HG03457 (cell line): ENCODE measurements at regions not wholly inside any gene's neighbourhood (a gene's known extent, or its start where the extent isn't known, plus 50 kb on each side); places are given as distances from the start of the nearest gene placed in this dataset.

Experiments
- ATAC-seq: cut with Tn5 transposase; IDR thresholded peaks from one replicate; pipeline ENCODE4 v1.9.1; 2021; ENCODE audit warnings: moderate number of reproducible peaks; ENCODE audit not compliant: unreplicated experiment

DNA sequence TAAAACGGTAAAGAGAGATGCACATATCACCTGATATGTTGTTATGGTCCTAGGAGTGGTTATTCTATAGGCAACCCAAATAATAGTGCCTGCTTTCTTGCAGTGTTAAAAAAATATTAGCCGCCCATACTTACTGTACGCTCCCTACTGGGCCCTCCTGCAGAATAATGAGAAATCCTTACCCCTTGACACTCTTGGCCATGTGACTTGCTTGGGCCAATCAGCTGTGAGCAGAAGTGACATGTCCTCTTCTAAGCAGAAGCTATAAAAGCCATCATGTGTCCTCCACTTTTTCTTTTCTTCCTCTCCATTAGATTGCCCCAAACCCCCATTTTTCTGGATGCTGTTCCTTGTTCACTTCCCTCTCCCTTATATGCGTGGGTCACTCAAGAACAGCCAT lies 90.5 kb upstream of the SPRED2 start:
- no peak for ATAC-seq

DNA sequence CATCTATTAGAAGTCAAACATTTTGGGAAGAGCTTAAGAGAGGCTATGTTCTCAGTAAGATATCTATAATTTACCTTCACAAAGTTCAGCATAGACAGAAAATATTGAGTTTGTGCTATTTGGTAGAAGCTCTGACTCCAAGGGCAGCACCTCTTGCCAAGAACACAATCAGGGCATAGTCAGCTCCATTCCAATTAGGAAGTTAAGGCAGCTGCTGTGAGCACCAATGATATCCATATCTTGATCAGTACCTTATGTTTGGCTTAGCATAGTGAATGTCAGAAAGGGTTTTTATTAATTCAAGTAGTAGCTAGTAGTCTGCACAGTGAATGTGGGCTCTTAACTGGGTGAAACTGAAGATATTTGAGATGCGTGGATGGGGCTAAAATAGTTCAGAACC lies 86.4 kb upstream of the SPRED2 start:
- ATAC-seq: no peak

DNA sequence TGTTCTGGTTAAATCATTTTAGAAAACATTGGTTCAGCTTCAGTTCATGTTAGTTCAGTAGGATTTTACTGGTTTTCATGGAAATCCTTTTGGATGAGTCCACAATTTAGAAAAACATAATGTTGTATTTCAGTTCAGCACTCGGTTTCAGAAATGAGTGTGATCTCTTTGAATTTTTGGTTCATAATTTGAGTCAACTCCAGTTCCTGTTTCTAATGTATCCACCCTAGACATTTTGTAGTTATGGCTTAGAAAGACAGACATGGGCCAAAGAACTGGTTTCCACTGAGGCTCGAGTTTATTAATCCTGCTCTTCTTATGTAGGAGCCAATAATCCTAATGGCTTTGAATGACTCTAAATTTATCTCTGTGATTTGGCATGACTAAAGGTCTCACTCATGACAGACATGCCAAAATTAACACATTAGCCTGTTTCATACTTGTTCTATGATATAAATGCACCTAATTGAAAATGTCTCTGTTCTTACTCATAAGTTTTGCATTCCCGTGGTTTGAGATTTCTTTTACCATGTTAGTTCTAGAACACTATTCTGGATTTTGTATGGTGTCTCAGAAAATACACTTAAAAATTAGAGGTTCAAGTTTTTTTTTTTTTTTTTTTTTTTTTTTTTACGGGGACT lies 82.3 kb upstream of the SPRED2 start:
- no peak for ATAC-seq

DNA sequence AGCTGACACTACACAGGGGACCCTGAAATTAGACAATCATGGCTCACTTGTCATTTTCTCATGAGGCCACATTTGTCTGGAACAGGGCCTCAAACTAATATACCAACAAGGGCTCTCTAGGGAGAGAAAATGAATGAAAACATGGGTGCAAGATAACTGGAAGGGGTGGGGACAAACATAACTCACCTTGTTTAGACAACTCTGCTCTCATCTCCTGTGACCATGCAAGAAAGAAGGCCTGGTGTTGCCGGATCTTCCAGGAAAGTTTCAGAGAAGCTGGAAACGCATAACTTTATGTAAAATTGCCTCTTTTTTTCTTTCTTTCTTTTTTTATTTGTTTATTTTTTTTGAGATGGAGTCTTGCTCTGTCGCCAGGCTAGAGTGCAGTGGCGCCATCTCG lies 80.4 kb upstream of the SPRED2 start:
- ATAC-seq: no peak

DNA sequence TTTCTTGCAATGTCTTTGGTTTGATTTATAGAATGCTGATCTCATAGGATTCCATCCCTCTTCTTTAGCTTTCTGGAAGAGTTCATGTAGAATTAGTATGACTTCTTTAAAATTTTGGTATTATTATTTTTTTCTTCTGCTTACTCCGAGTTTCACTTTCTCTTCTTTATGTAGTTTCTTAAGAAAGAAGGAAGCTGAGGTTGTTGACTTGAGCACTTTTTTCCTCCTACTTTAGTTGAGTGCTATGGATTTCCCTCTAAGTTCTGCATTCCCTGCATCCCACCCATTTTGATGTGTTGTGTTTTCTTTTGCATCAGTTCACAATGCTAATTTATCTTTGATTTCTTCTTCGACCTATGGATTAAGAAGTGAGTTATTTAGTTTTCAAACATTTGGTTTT lies 78.9 kb upstream of the SPRED2 start:
- no peak for ATAC-seq

DNA sequence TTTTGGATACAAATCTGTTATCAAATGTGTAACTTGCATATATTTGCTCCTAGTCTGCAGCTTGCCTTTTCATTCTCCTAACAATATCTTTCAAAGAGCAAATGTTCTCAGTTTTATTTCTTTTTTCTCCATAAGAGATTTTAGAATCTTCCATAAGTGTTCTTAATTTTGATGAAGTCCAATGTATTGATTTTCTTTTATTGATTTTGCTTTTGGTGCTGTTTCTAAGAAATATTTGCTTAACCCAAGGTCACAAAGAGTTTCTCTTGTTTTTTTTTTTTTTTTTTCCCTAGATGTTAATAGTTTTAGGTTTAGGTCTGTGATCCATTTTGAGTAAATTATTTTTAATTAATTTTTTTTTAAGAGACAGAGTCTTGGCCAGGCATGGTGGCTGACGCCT lies 75.8 kb upstream of the SPRED2 start:
- no peak for ATAC-seq

DNA sequence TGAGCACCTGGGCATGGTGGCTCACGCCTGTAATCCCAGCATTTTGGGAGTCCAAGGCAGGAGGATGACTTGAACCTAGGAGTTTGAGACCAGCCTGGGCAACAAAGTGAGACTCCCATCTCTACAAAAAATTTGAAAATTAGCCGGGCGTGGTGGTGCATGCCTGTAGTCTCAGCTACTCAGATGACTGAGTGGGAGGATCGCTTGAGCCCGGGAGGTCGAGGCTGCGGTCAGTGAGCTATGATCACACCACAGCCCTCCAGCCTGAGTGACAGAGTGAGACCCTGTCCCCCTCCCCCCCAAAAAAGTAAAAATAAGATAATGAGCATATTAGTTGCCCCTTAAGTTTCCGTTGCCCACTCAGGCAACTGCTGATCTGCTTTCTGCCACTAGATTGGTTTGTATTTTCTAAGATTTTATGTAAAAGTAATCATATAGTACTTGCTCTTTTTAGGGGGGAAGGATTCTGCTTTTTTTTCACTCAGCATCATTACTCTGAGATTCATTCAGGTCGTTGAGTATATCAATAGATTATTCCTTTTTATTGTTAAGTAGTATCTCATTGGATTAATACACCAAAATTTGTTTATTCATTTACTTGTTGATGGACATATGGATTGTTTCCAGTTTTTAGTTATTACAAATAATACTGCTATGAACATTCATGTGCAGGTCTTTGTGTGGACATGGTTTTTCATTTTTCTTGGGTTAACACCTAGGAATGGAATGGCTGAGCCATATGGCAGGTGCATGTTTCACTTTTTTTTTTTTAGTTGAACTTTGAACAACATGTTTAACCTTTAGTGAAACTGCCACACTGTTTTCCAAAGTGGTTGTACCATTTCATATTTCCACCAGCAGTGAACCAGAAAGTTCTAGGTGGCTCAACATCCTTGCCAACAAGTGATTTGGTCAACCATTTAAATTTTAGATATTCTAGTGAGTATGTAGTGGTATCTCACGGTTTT lies 75.0 kb upstream of the SPRED2 start:
- no peak for ATAC-seq

DNA sequence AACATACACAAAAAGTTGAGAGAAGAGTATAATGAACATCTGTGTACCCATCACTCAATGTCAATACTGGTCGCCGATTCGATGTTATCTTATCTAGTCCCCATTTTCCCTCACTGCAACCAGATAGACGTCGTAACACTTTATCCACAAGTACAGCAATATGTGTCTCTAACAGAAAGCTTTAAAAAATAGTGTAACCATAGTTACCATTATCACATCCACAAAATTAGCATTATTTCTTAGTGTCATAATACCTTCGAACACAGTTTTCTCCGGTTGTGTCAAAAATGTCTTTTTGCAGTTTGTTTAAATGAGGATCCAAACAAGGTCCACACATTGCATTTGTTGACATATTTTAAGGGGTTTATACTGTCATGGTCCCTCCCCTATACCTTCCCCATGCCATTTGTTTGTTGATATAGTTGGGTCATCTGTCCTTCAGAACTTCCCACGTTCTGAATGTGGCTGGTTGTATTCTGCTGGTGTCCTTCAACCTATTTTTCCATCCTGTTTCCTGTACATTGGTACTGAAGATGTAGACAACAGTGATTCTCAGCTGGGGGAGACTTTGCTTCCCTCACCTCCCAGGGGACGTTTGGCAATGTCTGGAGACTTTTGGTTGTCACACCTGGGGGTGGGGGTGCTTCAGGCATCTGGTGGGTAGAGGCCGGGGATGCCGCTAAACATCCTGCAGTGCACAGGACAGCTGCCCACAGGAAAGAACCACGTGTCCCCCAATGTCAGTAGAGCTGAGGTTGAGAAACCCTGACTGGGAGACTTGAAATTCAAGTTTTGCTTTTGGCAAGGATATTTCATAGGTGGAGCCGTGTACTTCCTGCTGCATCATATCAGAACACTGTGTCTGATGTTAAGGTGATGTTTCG lies 72.7 kb upstream of the SPRED2 start:
- ATAC-seq: no peak

DNA sequence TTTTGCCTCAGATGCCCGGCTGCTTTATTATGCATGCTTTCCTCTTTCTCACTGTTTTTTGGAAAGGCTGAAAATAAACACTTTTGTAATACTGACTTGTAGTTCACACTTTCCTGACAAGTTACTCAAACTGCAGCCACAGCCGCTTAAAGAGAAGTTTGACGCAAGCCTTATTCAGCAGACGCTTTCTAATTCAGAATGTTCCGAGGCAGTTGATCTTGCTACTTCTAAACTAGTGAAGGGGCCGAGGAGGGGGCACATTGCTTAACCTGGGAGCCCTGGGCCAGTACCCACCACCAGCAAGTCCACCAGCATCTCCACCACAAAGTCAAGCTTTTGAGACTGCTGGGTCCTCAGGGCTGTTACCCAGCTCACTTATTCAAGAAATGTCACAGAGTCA lies 71.8 kb upstream of the SPRED2 start:
- ATAC-seq: no peak

DNA sequence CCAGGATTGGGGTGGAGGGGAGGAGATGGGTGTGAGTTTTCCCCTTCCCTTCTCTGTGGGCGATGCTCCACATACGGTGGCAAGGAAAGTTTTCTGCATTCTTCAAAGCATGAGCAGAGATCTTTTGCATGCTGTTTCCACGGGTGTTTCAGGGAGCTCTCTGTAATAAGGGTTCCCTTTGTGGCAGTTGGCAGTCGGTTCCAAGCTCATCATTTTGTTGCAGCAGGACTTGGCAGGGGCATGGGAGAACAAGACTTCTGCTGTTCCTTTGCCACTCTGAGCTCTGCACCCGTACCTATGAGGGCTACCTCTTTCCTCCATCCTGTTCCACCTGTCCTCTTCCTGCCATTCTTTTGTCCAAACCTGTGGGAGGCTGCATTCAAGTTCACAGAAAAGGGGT lies 71.3 kb upstream of the SPRED2 start:
- ATAC-seq: no peak

DNA sequence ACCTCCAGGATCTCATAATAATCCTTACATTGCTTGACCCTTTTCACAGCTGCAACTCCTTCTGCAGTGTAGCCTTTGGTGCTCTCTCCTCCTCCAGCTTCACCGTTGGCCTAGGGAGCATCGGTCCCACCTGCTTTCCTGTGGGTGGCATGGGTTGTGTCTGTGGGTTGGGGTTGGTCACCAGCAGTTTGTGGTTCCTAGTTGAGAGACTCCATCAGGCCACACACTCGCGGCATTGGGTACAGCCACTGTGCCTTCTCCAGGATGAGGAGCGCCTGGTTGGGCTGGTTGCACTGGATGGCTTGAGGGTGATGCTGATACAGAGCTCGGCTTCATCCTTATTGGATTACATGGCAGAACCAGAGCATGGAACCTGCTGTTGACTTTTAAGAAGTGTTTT lies 69.4 kb upstream of the SPRED2 start:
- no peak for ATAC-seq

DNA sequence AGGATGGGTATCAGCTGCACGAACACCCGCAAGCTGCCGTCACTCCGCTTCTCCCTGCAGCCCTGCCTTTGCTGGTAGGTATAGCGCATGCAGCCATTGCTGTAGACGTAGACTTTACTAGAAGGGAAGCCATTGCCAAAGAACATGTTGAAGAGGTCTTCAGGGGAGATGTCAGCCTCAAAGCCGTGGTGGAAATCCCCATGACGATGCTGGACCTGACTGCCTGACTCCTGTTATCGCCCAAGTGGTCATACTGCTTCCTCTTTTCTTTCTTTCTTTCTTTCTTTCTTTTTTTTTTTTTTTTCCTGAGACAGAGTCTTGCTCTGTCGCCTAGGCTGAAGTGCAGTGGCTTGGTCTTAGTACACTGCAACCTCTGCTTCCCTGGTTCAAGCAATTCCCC lies 68.7 kb upstream of the SPRED2 start:
- no peak for ATAC-seq

DNA sequence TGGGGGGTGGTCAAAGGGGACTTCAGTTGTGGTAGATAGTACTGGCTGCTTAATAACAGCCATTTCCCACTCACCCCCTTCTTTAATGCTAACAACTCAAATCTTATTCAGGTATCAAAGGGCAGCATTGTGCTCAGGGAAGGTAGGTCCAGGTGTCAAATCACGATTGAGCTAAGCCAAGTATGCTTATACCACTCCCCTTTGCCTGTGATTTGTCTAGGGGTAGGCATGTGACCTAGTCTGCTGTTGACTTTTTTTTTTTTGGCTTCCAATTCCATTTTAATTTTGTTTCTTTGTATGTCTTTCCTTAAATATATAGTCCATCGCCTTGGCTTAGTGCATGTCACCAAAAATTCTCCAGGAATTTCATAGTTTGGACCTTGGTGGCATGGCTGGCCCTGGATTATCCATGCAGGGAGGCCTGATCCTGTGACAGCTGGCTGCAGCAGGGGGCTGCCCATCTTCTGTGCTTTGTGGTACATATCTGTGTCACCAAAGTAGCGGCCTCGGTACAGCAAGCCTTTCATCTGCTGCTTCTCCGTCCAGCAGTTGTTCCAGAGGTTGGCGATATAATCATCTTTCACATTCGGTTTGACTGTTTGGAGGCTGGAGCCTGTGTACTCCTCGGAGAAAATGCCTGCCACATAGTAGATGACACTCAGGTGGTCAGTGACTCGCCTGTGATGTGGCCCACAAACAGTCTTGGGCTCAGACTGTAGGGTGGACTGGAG lies 68.1 kb upstream of the SPRED2 start:
- ATAC-seq: no peak

DNA sequence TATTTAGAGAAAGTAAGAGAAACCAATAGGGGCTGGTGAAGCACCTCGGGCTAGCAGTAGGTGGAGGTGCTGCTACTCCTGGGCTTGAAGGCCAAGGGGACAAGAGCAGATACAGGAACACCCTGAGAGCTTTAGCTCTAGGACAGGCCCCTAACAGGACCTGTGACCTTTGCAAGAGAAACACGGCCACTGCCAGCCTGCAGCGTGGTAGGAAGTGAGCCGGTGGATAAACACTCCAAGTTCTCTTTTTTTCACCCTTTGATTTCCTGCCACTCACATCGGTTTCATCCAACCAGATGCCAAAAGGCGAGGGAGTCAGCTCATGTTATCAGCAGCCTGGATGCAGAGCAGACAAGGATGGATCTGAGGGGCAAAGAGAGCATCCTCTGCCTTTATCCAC lies 66.8 kb upstream of the SPRED2 start:
- ATAC-seq: no peak

DNA sequence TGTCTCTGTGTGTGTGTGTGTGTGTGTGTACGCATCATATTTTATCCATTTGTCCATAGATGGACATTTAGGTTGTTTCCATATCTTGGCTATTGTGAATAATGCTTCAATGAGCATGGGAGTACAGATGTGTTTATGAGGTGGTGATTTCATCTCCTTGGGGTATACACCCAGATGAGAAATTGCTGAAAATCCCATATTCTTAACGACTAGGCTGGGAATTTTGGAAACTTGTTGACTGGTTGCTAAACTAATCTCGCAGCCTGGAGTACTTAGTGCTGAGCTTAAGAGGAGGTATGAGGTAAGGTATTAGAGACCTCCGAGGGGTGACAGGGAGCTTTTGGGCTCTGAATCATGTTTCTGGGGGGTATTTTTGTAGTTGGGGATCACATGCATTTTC lies 66.0 kb upstream of the SPRED2 start:
- no peak for ATAC-seq

DNA sequence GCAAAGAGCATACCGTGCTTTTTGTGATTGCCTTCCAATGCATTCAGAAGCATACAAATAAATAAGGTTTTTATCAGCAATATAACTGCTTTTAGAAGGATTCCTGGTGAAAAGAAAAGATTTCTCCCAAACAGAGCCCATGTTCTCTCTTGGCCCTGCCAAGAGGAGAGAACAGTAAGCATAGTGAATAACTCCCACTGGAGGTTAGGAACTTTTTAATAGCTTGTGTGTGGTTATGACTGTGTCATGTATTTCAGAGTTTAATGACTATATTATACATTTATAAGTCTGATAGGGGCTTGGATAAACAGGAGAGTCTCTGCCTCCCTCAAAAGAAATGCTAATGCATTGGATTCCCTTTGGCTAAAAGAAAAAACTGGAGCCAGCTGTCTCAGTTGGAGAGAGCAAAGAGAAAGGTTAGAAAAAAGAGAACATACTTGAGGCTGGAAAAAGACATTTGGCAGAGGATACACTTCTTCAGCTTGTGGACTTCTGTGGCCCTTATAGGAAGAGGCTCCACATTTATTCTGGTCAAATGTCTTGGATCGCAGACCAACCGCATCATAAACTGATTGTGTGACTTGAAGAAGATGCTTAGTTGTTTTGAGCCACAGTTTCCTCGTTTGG lies 63.0 kb upstream of the SPRED2 start:
- no peak for ATAC-seq

DNA sequence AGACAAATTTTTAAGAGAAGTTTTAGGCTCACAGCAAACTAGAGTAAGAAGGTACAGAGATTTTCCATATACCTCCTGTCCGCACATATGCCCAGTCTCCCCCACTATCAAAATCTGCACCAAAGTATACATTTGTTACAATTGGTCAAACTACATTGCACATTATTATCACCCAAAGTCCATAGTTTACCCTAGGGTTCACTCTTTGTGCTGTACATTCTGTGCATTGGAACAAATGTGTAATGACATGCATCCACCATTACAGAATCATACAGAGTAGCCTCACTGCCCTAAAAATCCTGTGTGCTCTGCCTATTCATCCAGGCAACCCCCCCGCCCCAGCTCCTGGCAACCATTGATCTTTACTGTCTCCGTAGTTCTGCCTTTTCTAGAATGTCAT lies 61.7 kb upstream of the SPRED2 start:
- no peak for ATAC-seq

DNA sequence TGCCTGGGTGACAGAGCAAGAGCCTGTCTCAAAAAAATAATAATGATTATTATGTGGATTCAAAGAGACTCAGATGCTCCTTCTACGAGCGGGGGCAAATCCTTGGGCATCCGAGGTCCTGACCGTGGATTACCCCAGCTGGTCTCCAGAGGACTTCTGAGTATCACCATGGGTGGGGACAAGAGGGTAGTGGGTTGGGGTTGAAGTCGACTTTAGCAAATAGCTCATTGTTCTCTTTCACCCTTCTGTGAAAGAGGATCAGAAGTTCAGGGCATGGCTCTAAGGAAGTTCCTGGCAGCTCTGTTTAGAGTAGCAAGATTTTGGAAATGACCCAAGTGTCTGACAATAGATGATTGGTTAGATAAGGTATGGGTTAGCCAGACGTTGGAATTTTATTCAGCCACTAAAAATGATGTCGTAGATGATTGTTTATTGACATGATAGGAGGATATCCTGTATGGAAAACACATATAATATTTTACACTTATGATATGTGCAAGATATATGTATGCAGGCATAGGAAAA lies 59.0 kb upstream of the SPRED2 start:
- ATAC-seq: no peak

DNA sequence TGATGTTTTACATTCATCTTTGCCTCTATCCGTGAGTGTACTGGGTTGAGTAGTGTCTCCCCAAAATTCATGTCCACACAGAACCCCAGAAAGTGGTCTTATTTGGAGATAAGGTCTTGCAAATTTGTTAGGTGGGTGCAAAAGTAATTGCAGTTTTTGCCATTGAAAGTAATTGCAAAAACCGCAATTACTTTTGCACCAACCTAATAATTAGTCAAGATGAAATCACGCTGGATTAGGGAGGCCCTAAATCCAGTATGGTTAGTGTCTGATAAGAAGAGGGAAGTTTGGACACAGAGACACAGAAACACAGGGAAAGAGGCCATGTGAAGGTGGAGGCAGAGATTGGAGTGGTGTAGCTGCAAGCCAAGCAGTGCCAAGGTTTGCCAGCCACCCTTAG lies 57.8 kb upstream of the SPRED2 start:
- ATAC-seq: no peak

DNA sequence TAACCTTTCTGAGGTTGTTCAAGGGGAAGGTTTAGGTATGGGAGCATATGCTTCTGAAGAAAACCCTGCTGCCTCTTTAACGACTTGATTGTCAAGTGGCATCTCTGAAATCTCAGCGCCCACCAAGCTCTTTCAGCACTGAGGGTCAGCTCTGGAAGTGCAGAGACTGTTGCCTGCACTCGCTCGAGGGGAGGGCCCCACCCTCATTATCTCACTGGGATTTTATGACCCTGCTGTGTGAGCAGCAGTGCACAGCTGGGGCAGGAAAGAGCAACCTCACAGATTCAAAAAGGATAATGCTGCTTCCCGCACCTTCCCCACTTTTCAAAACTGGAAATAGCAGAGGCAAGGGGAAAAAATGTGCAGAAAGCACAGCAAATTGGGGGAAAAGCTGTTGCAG lies 56.9 kb upstream of the SPRED2 start:
- ATAC-seq: no peak
